GM12865 (cell line): ENCODE measurements at regions not wholly inside any gene's neighbourhood (a gene's known extent, or its start where the extent isn't known, plus 50 kb on each side); places are given as distances from the start of the nearest gene placed in this dataset.

Source experiments
- DNase-seq: peaks from one replicate; pipeline ENCODE4 v3.0.0; 2010; ENCODE audit warnings: low read depth
- H3K4me3 ChIP-seq: 2 replicates; pipeline ENCODE4 v1.5.1; 2011; ENCODE audit warnings: mild to moderate bottlenecking, low read depth, low read length, control low read depth
- CTCF ChIP-seq: IDR thresholded peaks from 2 replicates; pipeline ENCODE4 v1.5.1; 2011; ENCODE audit warnings: low read length, control low read depth, low read depth, inconsistent platforms; ENCODE audit not compliant: insufficient read depth; ENCODE audit errors: missing control alignments

GRCh38 chr12:77642246-77642645 is 188.4 kb upstream of the NAV3 start:
- DNase-seq, result no peak
- H3K4me3 ChIP-seq, result no peak overlapping the region
- TF ChIP-seq CTCF, result no peak

GRCh38 chr12:77640356-77640755 is 190.3 kb upstream of the NAV3 start:
- TF ChIP-seq CTCF, result no peak
- no peak overlapping the region for H3K4me3 ChIP-seq
- no peak for DNase-seq

- H3K4me3 ChIP-seq, result no peak overlapping the region
- no peak for TF ChIP-seq CTCF
- DNase-seq, result no peak
These were observed 199.8 kb upstream of the NAV3 start for GRCh38 chr12:77630790-77631445.

GRCh38 chr12:77630344-77630743 is 200.3 kb upstream of the NAV3 start:
- DNase-seq, result no peak
- no peak overlapping the region for H3K4me3 ChIP-seq
- TF ChIP-seq CTCF, result no peak

GRCh38 chr12:77629141-77629540 is 201.6 kb upstream of the NAV3 start:
- no peak for DNase-seq
- no peak overlapping the region for H3K4me3 ChIP-seq
- no peak for TF ChIP-seq CTCF

- no peak for TF ChIP-seq CTCF
- H3K4me3 ChIP-seq, result no peak overlapping the region
- no peak for DNase-seq
These were observed 205.3 kb upstream of the NAV3 start for GRCh38 chr12:77625441-77625840.

- no peak overlapping the region for H3K4me3 ChIP-seq
- DNase-seq, result no peak
- TF ChIP-seq CTCF, result no peak
These were observed 211.3 kb upstream of the NAV3 start for GRCh38 chr12:77619425-77619824.
